KOPT-K1 (cell line): ENCODE measurements at regions not wholly inside any gene's neighbourhood (a gene's known extent, or its start where the extent isn't known, plus 50 kb on each side); places are given as distances from the start of the nearest gene placed in this dataset.
A peak's percentile ranks its signal among the peaks of the same experiment; 100 is the strongest.

Experiments
- H3K27ac ChIP-seq: fragments of 200-600 bp; sonication (generic); 2 replicates; pipeline ENCODE4 v1.5.1; 2016; ENCODE audit warnings: antibody characterized with exemption, mild to moderate bottlenecking, low read depth, low read length; ENCODE audit not compliant: poor library complexity, severe bottlenecking
- H3K36me3 ChIP-seq: fragments of 200-600 bp; sonication (generic); 2 replicates; pipeline ENCODE4 v1.5.1; 2017; ENCODE audit warnings: antibody characterized with exemption, mild to moderate bottlenecking, low read length, moderate library complexity; ENCODE audit not compliant: insufficient read depth
- H3K9me3 ChIP-seq: fragments of 200-600 bp; sonication (generic); 2 replicates; pipeline ENCODE4 v1.5.1; 2017; ENCODE audit warnings: antibody characterized with exemption, low read length, mild to moderate bottlenecking; ENCODE audit not compliant: insufficient read depth, poor library complexity, severe bottlenecking

GRCh38 chr5:3856036-3856435 is 260.4 kb downstream of the IRX1 start:
- no peaks in the 10 kb centered on the region for H3K9me3 ChIP-seq
- H3K27ac ChIP-seq = no peak overlapping the region
- H3K36me3 ChIP-seq = no peaks in the 10 kb centered on the region

- H3K36me3 ChIP-seq = no peaks in the 10 kb centered on the region
- peak overlapping the region; percentile 47 for H3K27ac ChIP-seq
- H3K9me3 ChIP-seq = peaks cover 13% of the 10 kb centered on the region
Observed at GRCh38 chr5:3858524-3858923, 262.9 kb downstream of the IRX1 start.

- Histone ChIP-seq H3K36me3 (no peaks in the 10 kb centered on the region), H3K27ac (no peak overlapping the region), H3K9me3 (peaks cover 26% of the 10 kb centered on the region)
Observed at GRCh38 chr5:3862906-3863305, 267.3 kb downstream of the IRX1 start.

GRCh38 chr5:3875144-3875543 is 279.5 kb downstream of the IRX1 start:
- Histone ChIP-seq H3K27ac (no peak overlapping the region), H3K9me3 (peaks cover 33% of the 10 kb centered on the region), H3K36me3 (no peaks in the 10 kb centered on the region)

GRCh38 chr5:3878267-3878666 is 282.6 kb downstream of the IRX1 start:
- Histone ChIP-seq H3K27ac (no peak overlapping the region), H3K9me3 (peaks cover 18% of the 10 kb centered on the region), H3K36me3 (no peaks in the 10 kb centered on the region)

- Histone ChIP-seq H3K36me3 (no peaks in the 10 kb centered on the region), H3K9me3 (peaks cover 3% of the 10 kb centered on the region), H3K27ac (peak overlapping the region; percentile 66)
Observed at GRCh38 chr5:3883040-3883439, 287.4 kb downstream of the IRX1 start.

- peaks cover 7% of the 10 kb centered on the region for H3K9me3 ChIP-seq
- H3K36me3 ChIP-seq = no peaks in the 10 kb centered on the region
- H3K27ac ChIP-seq = peak overlapping the region; percentile 97
Observed at GRCh38 chr5:3886524-3887451, 291.2 kb downstream of the IRX1 start.

GRCh38 chr5:3888310-3888709 is 292.7 kb downstream of the IRX1 start:
- Histone ChIP-seq H3K36me3 (no peaks in the 10 kb centered on the region), H3K9me3 (peaks cover 16% of the 10 kb centered on the region), H3K27ac (peak overlapping the region; percentile 74)

GRCh38 chr5:3889412-3890142 is 293.9 kb downstream of the IRX1 start:
- Histone ChIP-seq H3K36me3 (no peaks in the 10 kb centered on the region), H3K27ac (peak overlapping the region; percentile 74), H3K9me3 (peaks cover 21% of the 10 kb centered on the region)

GRCh38 chr5:3891113-3891512 is 295.5 kb downstream of the IRX1 start:
- peak overlapping the region; percentile 74 for H3K27ac ChIP-seq
- no peaks in the 10 kb centered on the region for H3K36me3 ChIP-seq
- peaks cover 21% of the 10 kb centered on the region for H3K9me3 ChIP-seq

GRCh38 chr5:3893527-3893926 is 297.9 kb downstream of the IRX1 start:
- H3K9me3 ChIP-seq = peaks cover 28% of the 10 kb centered on the region

GRCh38 chr5:3893975-3894374 is 298.3 kb downstream of the IRX1 start:
- H3K27ac ChIP-seq = no peak overlapping the region
- H3K36me3 ChIP-seq = no peaks in the 10 kb centered on the region
- peaks cover 31% of the 10 kb centered on the region for H3K9me3 ChIP-seq

More at GRCh38 chr5:3893527-3893926, 297.9 kb downstream of the IRX1 start:
- no peak overlapping the region for H3K27ac ChIP-seq
- H3K36me3 ChIP-seq = no peaks in the 10 kb centered on the region

- Histone ChIP-seq H3K9me3 (peaks cover 31% of the 10 kb centered on the region), H3K36me3 (no peaks in the 10 kb centered on the region), H3K27ac (no peak overlapping the region)
Observed at GRCh38 chr5:3896098-3896497, 300.5 kb downstream of the IRX1 start.

- Histone ChIP-seq H3K9me3 (peaks cover 11% of the 10 kb centered on the region), H3K27ac (no peak overlapping the region), H3K36me3 (no peaks in the 10 kb centered on the region)
Observed at GRCh38 chr5:3899093-3899492, 303.5 kb downstream of the IRX1 start.

- Histone ChIP-seq H3K27ac (no peak overlapping the region), H3K9me3 (peaks cover 6% of the 10 kb centered on the region), H3K36me3 (no peaks in the 10 kb centered on the region)
Observed at GRCh38 chr5:3904584-3904983, 309.0 kb downstream of the IRX1 start.
